ENCODE measurements at regions not wholly inside any gene's neighbourhood (a gene's known extent, or its start where the extent isn't known, plus 50 kb on each side); places are given as distances from the start of the nearest gene placed in this dataset.

- Histone ChIP-seq H3K4me2 (peak overlapping the region in 9 of 11 experiments; percentile 9 to 50 (median 40); a peak in 16 of 22 replicates), H3K9me3 (replicated peaks in 1 of 11) (peaks cover 0 to 6% (median 0%) of the 10 kb centered on the region in 11 experiments; a peak in 1 of 22 replicates), H3K27me3 (no peaks in the 10 kb centered on the region), H3K4me1 (peaks cover 7 to 20% (median 15%) of the 10 kb centered on the region in 10 experiments; a peak in 16 of 20 replicates), H4K20me1 (no peaks in the 10 kb centered on the region), H3K27ac (no peak overlapping the region), H3K4me3 (no peak overlapping the region), H3K36me3 (no peaks in the 10 kb centered on the region), H3K9ac (no peak overlapping the region)
- TF ChIP-seq Cebpa-rat (IDR thresholded peaks at IDR 0.05) = no peak
Measured at GRCh38 chr18:28651298-28651697, 474.4 kb upstream of the CDH2 start.

- Histone ChIP-seq H4K20me1 (no peaks in the 10 kb centered on the region), H3K27me3 (no peaks in the 10 kb centered on the region), H3K27ac (no peak overlapping the region), H3K9ac (no peak overlapping the region), H3K4me2 (peak overlapping the region in 8 of 11 experiments; percentile 9 to 47 (median 36); a peak in 11 of 22 replicates), H3K4me3 (no peak overlapping the region), H3K9me3 (replicated peaks in 1 of 11) (peaks cover 0 to 6% (median 0%) of the 10 kb centered on the region in 11 experiments; a peak in 1 of 22 replicates), H3K36me3 (no peaks in the 10 kb centered on the region), H3K4me1 (peaks cover 7 to 20% (median 15%) of the 10 kb centered on the region in 10 experiments; a peak in 16 of 20 replicates)
- no peak for TF ChIP-seq Cebpa-rat (IDR thresholded peaks at IDR 0.05)
Measured at GRCh38 chr18:28650860-28651259, 473.9 kb upstream of the CDH2 start.

GRCh38 chr18:28647961-28648360 lies 471.0 kb upstream of the CDH2 start:
- Histone ChIP-seq H3K9me3 (replicated peaks in 1 of 11) (peaks cover 0 to 6% (median 0%) of the 10 kb centered on the region in 11 experiments; a peak in 1 of 22 replicates), H3K9ac (no peak overlapping the region), H3K27me3 (no peaks in the 10 kb centered on the region), H3K4me3 (no peak overlapping the region), H4K20me1 (no peaks in the 10 kb centered on the region), H3K27ac (no peak overlapping the region), H3K36me3 (no peaks in the 10 kb centered on the region), H3K4me1 (peaks cover 7 to 20% (median 15%) of the 10 kb centered on the region in 10 experiments; a peak in 16 of 20 replicates), H3K4me2 (no peak overlapping the region)
- TF ChIP-seq Cebpa-rat (IDR thresholded peaks at IDR 0.05) = no peak

GRCh38 chr18:28637897-28638296 lies 461.0 kb upstream of the CDH2 start:
- H3K4me1 ChIP-seq = no peaks in the 10 kb centered on the region
- no peak overlapping the region for H3K9ac ChIP-seq
- no peaks in the 10 kb centered on the region for H3K36me3 ChIP-seq
- no peak overlapping the region for H3K27ac ChIP-seq
- no peak for TF ChIP-seq Cebpa-rat (IDR thresholded peaks at IDR 0.05)
- H3K9me3 ChIP-seq (replicated peaks in 1 of 11) = peaks cover 0 to 5% (median 0%) of the 10 kb centered on the region in 11 experiments; a peak in 1 of 22 replicates
- no peaks in the 10 kb centered on the region for H3K27me3 ChIP-seq
- H3K4me2 ChIP-seq = no peak overlapping the region
- no peak overlapping the region for H3K4me3 ChIP-seq
- H4K20me1 ChIP-seq = no peaks in the 10 kb centered on the region

GRCh38 chr18:28635530-28635929 lies 458.6 kb upstream of the CDH2 start:
- no peak overlapping the region for H3K27ac ChIP-seq
- H3K4me3 ChIP-seq = no peak overlapping the region
- H3K36me3 ChIP-seq = no peaks in the 10 kb centered on the region
- H3K27me3 ChIP-seq = no peaks in the 10 kb centered on the region
- no peaks in the 10 kb centered on the region for H3K4me1 ChIP-seq
- no peak overlapping the region for H3K9ac ChIP-seq
- peaks cover 0 to 5% (median 0%) of the 10 kb centered on the region in 11 experiments; a peak in 1 of 22 replicates for H3K9me3 ChIP-seq (replicated peaks in 1 of 11)
- H4K20me1 ChIP-seq = no peaks in the 10 kb centered on the region
- TF ChIP-seq Cebpa-rat (IDR thresholded peaks at IDR 0.05) = no peak
- no peak overlapping the region for H3K4me2 ChIP-seq

- Histone ChIP-seq H3K27ac (no peak overlapping the region), H3K4me3 (no peak overlapping the region), H3K36me3 (no peaks in the 10 kb centered on the region), H3K4me1 (no peaks in the 10 kb centered on the region), H4K20me1 (no peaks in the 10 kb centered on the region), H3K4me2 (no peak overlapping the region), H3K27me3 (no peaks in the 10 kb centered on the region), H3K9ac (no peak overlapping the region), H3K9me3 (replicated peaks in 1 of 11) (no peaks in the 10 kb centered on the region)
- no peak for TF ChIP-seq Cebpa-rat (IDR thresholded peaks at IDR 0.05)
Measured at GRCh38 chr18:28626756-28627155, 449.8 kb upstream of the CDH2 start.

- H3K9ac ChIP-seq = no peak overlapping the region
- TF ChIP-seq Cebpa-rat (IDR thresholded peaks at IDR 0.05) = no peak
- no peaks in the 10 kb centered on the region for H3K4me1 ChIP-seq
- no peak overlapping the region for H3K27ac ChIP-seq
- H4K20me1 ChIP-seq = no peaks in the 10 kb centered on the region
- H3K4me3 ChIP-seq = no peak overlapping the region
- H3K9me3 ChIP-seq (replicated peaks in 1 of 11) = no peaks in the 10 kb centered on the region
- no peaks in the 10 kb centered on the region for H3K27me3 ChIP-seq
- H3K4me2 ChIP-seq = no peak overlapping the region
- H3K36me3 ChIP-seq = no peaks in the 10 kb centered on the region
Measured at GRCh38 chr18:28607991-28608390, 431.1 kb upstream of the CDH2 start.

- H4K20me1 ChIP-seq = no peaks in the 10 kb centered on the region
- no peak overlapping the region for H3K27ac ChIP-seq
- no peaks in the 10 kb centered on the region for H3K4me1 ChIP-seq
- no peaks in the 10 kb centered on the region for H3K9me3 ChIP-seq (replicated peaks in 1 of 11)
- TF ChIP-seq Cebpa-rat (IDR thresholded peaks at IDR 0.05) = no peak
- H3K4me2 ChIP-seq = no peak overlapping the region
- no peaks in the 10 kb centered on the region for H3K27me3 ChIP-seq
- no peak overlapping the region for H3K9ac ChIP-seq
- no peak overlapping the region for H3K4me3 ChIP-seq
- no peaks in the 10 kb centered on the region for H3K36me3 ChIP-seq
Measured at GRCh38 chr18:28606686-28607085, 429.8 kb upstream of the CDH2 start.

GRCh38 chr18:28602391-28602790 lies 425.5 kb upstream of the CDH2 start:
- no peaks in the 10 kb centered on the region for H3K36me3 ChIP-seq
- no peak overlapping the region for H3K27ac ChIP-seq
- no peaks in the 10 kb centered on the region for H3K27me3 ChIP-seq
- TF ChIP-seq Cebpa-rat (IDR thresholded peaks at IDR 0.05) = no peak
- no peak overlapping the region for H3K4me3 ChIP-seq
- no peaks in the 10 kb centered on the region for H4K20me1 ChIP-seq
- no peak overlapping the region for H3K4me2 ChIP-seq
- H3K9me3 ChIP-seq (replicated peaks in 1 of 11) = peaks cover 0 to 5% (median 0%) of the 10 kb centered on the region in 11 experiments; a peak in 1 of 22 replicates
- H3K9ac ChIP-seq = no peak overlapping the region
- H3K4me1 ChIP-seq = no peaks in the 10 kb centered on the region

GRCh38 chr18:28594034-28594433 lies 417.1 kb upstream of the CDH2 start:
- Histone ChIP-seq H3K4me2 (no peak overlapping the region), H3K4me1 (no peaks in the 10 kb centered on the region), H3K4me3 (no peak overlapping the region), H3K9me3 (replicated peaks in 1 of 11) (no peaks in the 10 kb centered on the region), H3K27ac (no peak overlapping the region), H4K20me1 (no peaks in the 10 kb centered on the region), H3K36me3 (no peaks in the 10 kb centered on the region), H3K27me3 (no peaks in the 10 kb centered on the region), H3K9ac (no peak overlapping the region)
- no peak for TF ChIP-seq Cebpa-rat (IDR thresholded peaks at IDR 0.05)

Data from BLaER1 treated with 17β-estradiol and CSF1 and Interleukin-3, amounts not matched to agents 10 nM and 100 nM (cell line).